ENCODE measurements at regions not wholly inside any gene's neighbourhood (a gene's known extent, or its start where the extent isn't known, plus 50 kb on each side); places are given as distances from the start of the nearest gene placed in this dataset.

- Histone ChIP-seq H3K9me3 (ENCODE audit: control insufficient read depth, low read length) (no peaks in the 10 kb centered on the region), H3K4me3 (ENCODE audit: low read length) (no peak overlapping the region), H3K4me1 (ENCODE audit: control insufficient read depth, insufficient read depth, low read length) (peaks cover 25% of the 10 kb centered on the region), H3K9ac (ENCODE audit: low read length) (no peak overlapping the region), H3K36me3 (ENCODE audit: control insufficient read depth, insufficient read depth, low read length) (no peaks in the 10 kb centered on the region), H3K27me3 (ENCODE audit: control insufficient read depth, insufficient read depth, low read length) (no peaks in the 10 kb centered on the region)
These were observed 90.4 kb upstream of the RASGEF1B start for GRCh38 chr4:81562093-81562492.

GRCh38 chr4:81557306-81557705 lies 85.6 kb upstream of the RASGEF1B start:
- H3K9ac ChIP-seq (ENCODE audit: low read length) = no peak overlapping the region
- no peaks in the 10 kb centered on the region for H3K9me3 ChIP-seq (ENCODE audit: control insufficient read depth, low read length)
- H3K27me3 ChIP-seq (ENCODE audit: control insufficient read depth, insufficient read depth, low read length) = no peaks in the 10 kb centered on the region
- no peaks in the 10 kb centered on the region for H3K36me3 ChIP-seq (ENCODE audit: control insufficient read depth, insufficient read depth, low read length)
- no peak overlapping the region for H3K4me3 ChIP-seq (ENCODE audit: low read length)
- H3K4me1 ChIP-seq (ENCODE audit: control insufficient read depth, insufficient read depth, low read length) = peaks cover 12% of the 10 kb centered on the region

GRCh38 chr4:81555489-81555888 lies 83.8 kb upstream of the RASGEF1B start:
- H3K9ac ChIP-seq (ENCODE audit: low read length) = no peak overlapping the region
- H3K4me1 ChIP-seq (ENCODE audit: control insufficient read depth, insufficient read depth, low read length) = peaks cover 10% of the 10 kb centered on the region
- H3K36me3 ChIP-seq (ENCODE audit: control insufficient read depth, insufficient read depth, low read length) = no peaks in the 10 kb centered on the region
- H3K4me3 ChIP-seq (ENCODE audit: low read length) = no peak overlapping the region
- no peaks in the 10 kb centered on the region for H3K9me3 ChIP-seq (ENCODE audit: control insufficient read depth, low read length)
- no peaks in the 10 kb centered on the region for H3K27me3 ChIP-seq (ENCODE audit: control insufficient read depth, insufficient read depth, low read length)

GRCh38 chr4:81552086-81552485 lies 80.4 kb upstream of the RASGEF1B start:
- Histone ChIP-seq H3K9me3 (ENCODE audit: control insufficient read depth, low read length) (no peaks in the 10 kb centered on the region), H3K4me3 (ENCODE audit: low read length) (no peak overlapping the region), H3K9ac (ENCODE audit: low read length) (no peak overlapping the region), H3K36me3 (ENCODE audit: control insufficient read depth, insufficient read depth, low read length) (no peaks in the 10 kb centered on the region), H3K4me1 (ENCODE audit: control insufficient read depth, insufficient read depth, low read length) (peaks cover 17% of the 10 kb centered on the region), H3K27me3 (ENCODE audit: control insufficient read depth, insufficient read depth, low read length) (no peaks in the 10 kb centered on the region)

- Histone ChIP-seq H3K4me1 (ENCODE audit: control insufficient read depth, insufficient read depth, low read length) (peaks cover 11% of the 10 kb centered on the region), H3K27me3 (ENCODE audit: control insufficient read depth, insufficient read depth, low read length) (no peaks in the 10 kb centered on the region), H3K36me3 (ENCODE audit: control insufficient read depth, insufficient read depth, low read length) (no peaks in the 10 kb centered on the region), H3K9ac (ENCODE audit: low read length) (no peak overlapping the region), H3K9me3 (ENCODE audit: control insufficient read depth, low read length) (no peaks in the 10 kb centered on the region), H3K4me3 (ENCODE audit: low read length) (no peak overlapping the region)
These were observed 78.7 kb upstream of the RASGEF1B start for GRCh38 chr4:81550388-81550859.

- Histone ChIP-seq H3K4me1 (ENCODE audit: control insufficient read depth, insufficient read depth, low read length) (peaks cover 7% of the 10 kb centered on the region), H3K27me3 (ENCODE audit: control insufficient read depth, insufficient read depth, low read length) (no peaks in the 10 kb centered on the region), H3K36me3 (ENCODE audit: control insufficient read depth, insufficient read depth, low read length) (no peaks in the 10 kb centered on the region), H3K4me3 (ENCODE audit: low read length) (no peak overlapping the region), H3K9me3 (ENCODE audit: control insufficient read depth, low read length) (no peaks in the 10 kb centered on the region), H3K9ac (ENCODE audit: low read length) (no peak overlapping the region)
These were observed 78.3 kb upstream of the RASGEF1B start for GRCh38 chr4:81549984-81550383.

GRCh38 chr4:81546777-81547176 lies 75.1 kb upstream of the RASGEF1B start:
- Histone ChIP-seq H3K4me1 (ENCODE audit: control insufficient read depth, insufficient read depth, low read length) (peaks cover 7% of the 10 kb centered on the region), H3K27me3 (ENCODE audit: control insufficient read depth, insufficient read depth, low read length) (no peaks in the 10 kb centered on the region), H3K9me3 (ENCODE audit: control insufficient read depth, low read length) (no peaks in the 10 kb centered on the region), H3K4me3 (ENCODE audit: low read length) (no peak overlapping the region), H3K9ac (ENCODE audit: low read length) (no peak overlapping the region), H3K36me3 (ENCODE audit: control insufficient read depth, insufficient read depth, low read length) (no peaks in the 10 kb centered on the region)

GRCh38 chr4:81541161-81541945 lies 69.6 kb upstream of the RASGEF1B start:
- Histone ChIP-seq H3K36me3 (ENCODE audit: control insufficient read depth, insufficient read depth, low read length) (no peaks in the 10 kb centered on the region), H3K4me3 (ENCODE audit: low read length) (no peak overlapping the region), H3K9me3 (ENCODE audit: control insufficient read depth, low read length) (no peaks in the 10 kb centered on the region), H3K4me1 (ENCODE audit: control insufficient read depth, insufficient read depth, low read length) (no peaks in the 10 kb centered on the region), H3K27me3 (ENCODE audit: control insufficient read depth, insufficient read depth, low read length) (no peaks in the 10 kb centered on the region), H3K9ac (ENCODE audit: low read length) (no peak overlapping the region)

GRCh38 chr4:81538716-81539427 lies 67.2 kb upstream of the RASGEF1B start:
- H3K9me3 ChIP-seq (ENCODE audit: control insufficient read depth, low read length) = no peaks in the 10 kb centered on the region
- H3K36me3 ChIP-seq (ENCODE audit: control insufficient read depth, insufficient read depth, low read length) = no peaks in the 10 kb centered on the region
- no peaks in the 10 kb centered on the region for H3K4me1 ChIP-seq (ENCODE audit: control insufficient read depth, insufficient read depth, low read length)
- no peaks in the 10 kb centered on the region for H3K27me3 ChIP-seq (ENCODE audit: control insufficient read depth, insufficient read depth, low read length)
- H3K4me3 ChIP-seq (ENCODE audit: low read length) = no peak overlapping the region
- no peak overlapping the region for H3K9ac ChIP-seq (ENCODE audit: low read length)

- no peak overlapping the region for H3K4me3 ChIP-seq (ENCODE audit: low read length)
- no peaks in the 10 kb centered on the region for H3K4me1 ChIP-seq (ENCODE audit: control insufficient read depth, insufficient read depth, low read length)
- H3K27me3 ChIP-seq (ENCODE audit: control insufficient read depth, insufficient read depth, low read length) = no peaks in the 10 kb centered on the region
- H3K36me3 ChIP-seq (ENCODE audit: control insufficient read depth, insufficient read depth, low read length) = no peaks in the 10 kb centered on the region
- no peak overlapping the region for H3K9ac ChIP-seq (ENCODE audit: low read length)
- H3K9me3 ChIP-seq (ENCODE audit: control insufficient read depth, low read length) = no peaks in the 10 kb centered on the region
These were observed 59.7 kb upstream of the RASGEF1B start for GRCh38 chr4:81531410-81531809.

- Histone ChIP-seq H3K9ac (ENCODE audit: low read length) (no peak overlapping the region), H3K9me3 (ENCODE audit: control insufficient read depth, low read length) (no peaks in the 10 kb centered on the region), H3K4me3 (ENCODE audit: low read length) (no peak overlapping the region), H3K36me3 (ENCODE audit: control insufficient read depth, insufficient read depth, low read length) (no peaks in the 10 kb centered on the region), H3K4me1 (ENCODE audit: control insufficient read depth, insufficient read depth, low read length) (peaks cover 7% of the 10 kb centered on the region), H3K27me3 (ENCODE audit: control insufficient read depth, insufficient read depth, low read length) (no peaks in the 10 kb centered on the region)
These were observed 57.3 kb upstream of the RASGEF1B start for GRCh38 chr4:81528979-81529378.

- no peak overlapping the region for H3K4me3 ChIP-seq (ENCODE audit: low read length)
- H3K9me3 ChIP-seq (ENCODE audit: control insufficient read depth, low read length) = no peaks in the 10 kb centered on the region
- no peak overlapping the region for H3K9ac ChIP-seq (ENCODE audit: low read length)
- no peaks in the 10 kb centered on the region for H3K27me3 ChIP-seq (ENCODE audit: control insufficient read depth, insufficient read depth, low read length)
- H3K36me3 ChIP-seq (ENCODE audit: control insufficient read depth, insufficient read depth, low read length) = no peaks in the 10 kb centered on the region
- peaks cover 10% of the 10 kb centered on the region for H3K4me1 ChIP-seq (ENCODE audit: control insufficient read depth, insufficient read depth, low read length)
These were observed 56.5 kb upstream of the RASGEF1B start for GRCh38 chr4:81528200-81528599.

Measured in mucosa of stomach (tissue), 1 donor.